CD8-positive, alpha-beta memory T cell (primary cell): ENCODE measurements at regions not wholly inside any gene's neighbourhood (a gene's known extent, or its start where the extent isn't known, plus 50 kb on each side); places are given as distances from the start of the nearest gene placed in this dataset.
"Not testable (repeated sequence)": the region's sequence is repeated elsewhere in the genome, so short reads cannot be mapped to it uniquely, and the experiment has no call there.

Experiments
- CTCF ChIA-PET: fragments of 350-600 bp; sonication (Branson Sonifier 250); formaldehyde crosslinking; loops from one replicate; lab custom pipeline; 2021; ENCODE audit warnings: antibody characterized with exemption; lab: Charles Lee
- POLR2A ChIA-PET: fragments of 350-600 bp; sonication (Branson Sonifier 250); formaldehyde crosslinking; loops from one replicate; lab custom pipeline; 2021; ENCODE audit warnings: antibody characterized with exemption; lab: Charles Lee
- DNase-seq, 5 donors: peaks; one replicate each; pipeline versions ENCODE4 v3.0.0 to v3.0.0-alpha.2; 2020 to 2022; ENCODE audit warnings: mixed read lengths in 1 of 5
- H3K27ac ChIP-seq: one replicate; pipeline ENCODE4 v1.7.0; 2013; ENCODE audit warnings: low read depth, mild to moderate bottlenecking, low read length, moderate library complexity
- H3K27me3 ChIP-seq: 2 replicates; pipeline ENCODE4 v1.7.0; 2013; ENCODE audit warnings: low read length, mild to moderate bottlenecking; ENCODE audit not compliant: insufficient read depth, poor library complexity, severe bottlenecking
- H3K36me3 ChIP-seq: 2 replicates; pipeline ENCODE4 v1.7.0; 2013; ENCODE audit warnings: mild to moderate bottlenecking, low read length, moderate library complexity; ENCODE audit not compliant: insufficient read depth
- H3K4me1 ChIP-seq: 2 replicates; pipeline ENCODE4 v1.7.0; 2013; ENCODE audit warnings: mild to moderate bottlenecking, low read length, moderate library complexity; ENCODE audit not compliant: insufficient read depth
- H3K4me3 ChIP-seq: 2 replicates; pipeline ENCODE4 v1.7.0; 2013; ENCODE audit warnings: mild to moderate bottlenecking, low read length
- H3K9me3 ChIP-seq: 2 replicates; pipeline ENCODE4 v1.7.0; 2013; ENCODE audit warnings: mild to moderate bottlenecking, low read length
- H3K27ac Mint-ChIP-seq, 8 donors: one replicate each; pipeline ENCODE4 v1.8.0; 2020 to 2021; ENCODE audit warnings: mixed read lengths in 8 of 8, mild to moderate bottlenecking in 6 of 8, inconsistent platforms in 3 of 8, moderate library complexity in 3 of 8
- H3K27me3 Mint-ChIP-seq, 2 donors: one replicate each; pipeline ENCODE4 v1.8.0; 2020 to 2021; ENCODE audit warnings: mixed read lengths in 2 of 2, mild to moderate bottlenecking in 1 of 2, moderate library complexity in 1 of 2
- H3K36me3 Mint-ChIP-seq, 3 donors: one replicate each; pipeline ENCODE4 v1.8.0; 2020 to 2021; ENCODE audit warnings: mixed read lengths in 3 of 3, inconsistent platforms in 1 of 3, mild to moderate bottlenecking in 1 of 3
- H3K4me1 Mint-ChIP-seq, 3 donors: one replicate each; pipeline ENCODE4 v1.8.0; 2020 to 2021; ENCODE audit warnings: mixed read lengths in 3 of 3, inconsistent platforms in 1 of 3, mild to moderate bottlenecking in 1 of 3
- H3K4me3 Mint-ChIP-seq, 7 donors: one replicate each; pipeline ENCODE4 v1.8.0; 2020 to 2021; ENCODE audit warnings: mixed read lengths in 7 of 7, mild to moderate bottlenecking in 6 of 7, moderate library complexity in 4 of 7, inconsistent platforms in 2 of 7
- H3K9me3 Mint-ChIP-seq, 5 donors: one replicate each; pipeline ENCODE4 v1.8.0; 2020 to 2022; ENCODE audit warnings: mixed read lengths in 5 of 5, mild to moderate bottlenecking in 3 of 5, moderate library complexity in 2 of 5, inconsistent platforms in 1 of 5

- ChIA-PET CTCF (no interaction called here), POLR2A (no interaction called here)
- no peak overlapping the region for H3K27ac Mint-ChIP-seq
- peaks cover 4 to 10% (median 7%) of the 10 kb centered on the region in 5 donors for H3K9me3 Mint-ChIP-seq
- no peak for DNase-seq
- Histone ChIP-seq H3K36me3 (no peaks in the 10 kb centered on the region), H3K4me3 (no peak overlapping the region), H3K4me1 (no peaks in the 10 kb centered on the region), H3K27me3 (no peaks in the 10 kb centered on the region), H3K9me3 (no peaks in the 10 kb centered on the region), H3K27ac (no peak overlapping the region)
- H3K36me3 Mint-ChIP-seq = no peaks in the 10 kb centered on the region
- peaks cover 0 to 3% of the 10 kb centered on the region in 2 donors for H3K27me3 Mint-ChIP-seq
- H3K4me3 Mint-ChIP-seq = no peak overlapping the region
- H3K4me1 Mint-ChIP-seq = no peaks in the 10 kb centered on the region
Measured at GRCh38 chr4:75321484-75321883, 192.7 kb downstream of the RCHY1 start.

- not testable (repeated sequence) for H3K4me3 Mint-ChIP-seq
Measured at GRCh38 chr4:75317641-75318040, 196.6 kb downstream of the RCHY1 start.

GRCh38 chr4:75308049-75308448, 206.2 kb downstream of the RCHY1 start:
- no peak for DNase-seq

More at GRCh38 chr4:75317641-75318040, 196.6 kb downstream of the RCHY1 start:
- H3K27ac Mint-ChIP-seq, H3K36me3 ChIP-seq, H3K27me3 Mint-ChIP-seq, H3K9me3 ChIP-seq, CTCF ChIA-PET, H3K36me3 Mint-ChIP-seq, H3K4me1 Mint-ChIP-seq, H3K4me3 ChIP-seq, H3K4me1 ChIP-seq, H3K27me3 ChIP-seq, POLR2A ChIA-PET, H3K27ac ChIP-seq, DNase-seq: not testable (repeated sequence)
- peaks cover 10 to 19% (median 14%) of the 10 kb centered on the region in 5 donors for H3K9me3 Mint-ChIP-seq

GRCh38 chr4:75306506-75306905, 207.7 kb downstream of the RCHY1 start:
- Mint-ChIP-seq H3K9me3 (peaks cover 5 to 11% (median 5%) of the 10 kb centered on the region in 5 donors), H3K4me3 (no peak overlapping the region), H3K4me1 (no peaks in the 10 kb centered on the region), H3K27me3 (no peaks in the 10 kb centered on the region), H3K27ac (no peak overlapping the region), H3K36me3 (no peaks in the 10 kb centered on the region)
- Histone ChIP-seq H3K36me3 (no peaks in the 10 kb centered on the region), H3K4me1 (no peaks in the 10 kb centered on the region), H3K27ac (no peak overlapping the region), H3K27me3 (no peaks in the 10 kb centered on the region), H3K4me3 (no peak overlapping the region), H3K9me3 (no peaks in the 10 kb centered on the region)
- DNase-seq = no peak
- ChIA-PET POLR2A (no interaction called here), CTCF (no interaction called here)

More at GRCh38 chr4:75308049-75308448, 206.2 kb downstream of the RCHY1 start:
- Mint-ChIP-seq H3K4me1 (no peaks in the 10 kb centered on the region), H3K27ac (no peak overlapping the region), H3K4me3 (no peak overlapping the region), H3K36me3 (no peaks in the 10 kb centered on the region), H3K9me3 (peaks cover 8 to 14% (median 11%) of the 10 kb centered on the region in 5 donors), H3K27me3 (no peaks in the 10 kb centered on the region)
- CTCF ChIA-PET = no interaction called here
- POLR2A ChIA-PET = no interaction called here
- Histone ChIP-seq H3K4me1 (no peaks in the 10 kb centered on the region), H3K36me3 (no peaks in the 10 kb centered on the region), H3K27ac (no peak overlapping the region), H3K27me3 (no peaks in the 10 kb centered on the region), H3K4me3 (no peak overlapping the region), H3K9me3 (no peaks in the 10 kb centered on the region)

GRCh38 chr4:75302648-75303047, 211.6 kb downstream of the RCHY1 start:
- Histone ChIP-seq H3K4me3 (no peak overlapping the region), H3K4me1 (no peaks in the 10 kb centered on the region), H3K27me3 (no peaks in the 10 kb centered on the region), H3K27ac (no peak overlapping the region), H3K36me3 (no peaks in the 10 kb centered on the region), H3K9me3 (no peaks in the 10 kb centered on the region)
- H3K27ac Mint-ChIP-seq = no peak overlapping the region
- peaks cover 0 to 5% of the 10 kb centered on the region in 2 donors for H3K27me3 Mint-ChIP-seq
- POLR2A ChIA-PET = no interaction called here
- no peak overlapping the region for H3K4me3 Mint-ChIP-seq
- CTCF ChIA-PET = no interaction called here
- no peak for DNase-seq
- peaks cover 0 to 10% (median 2%) of the 10 kb centered on the region in 5 donors for H3K9me3 Mint-ChIP-seq
- H3K4me1 Mint-ChIP-seq = no peaks in the 10 kb centered on the region
- H3K36me3 Mint-ChIP-seq = no peaks in the 10 kb centered on the region

- Histone ChIP-seq H3K4me1 (no peaks in the 10 kb centered on the region), H3K36me3 (no peaks in the 10 kb centered on the region), H3K27me3 (no peaks in the 10 kb centered on the region), H3K4me3 (no peak overlapping the region), H3K27ac (no peak overlapping the region), H3K9me3 (no peaks in the 10 kb centered on the region)
- ChIA-PET POLR2A (no interaction called here), CTCF (no interaction called here)
- Mint-ChIP-seq H3K9me3 (peaks cover 0 to 7% (median 3%) of the 10 kb centered on the region in 5 donors), H3K36me3 (no peaks in the 10 kb centered on the region), H3K4me1 (no peaks in the 10 kb centered on the region), H3K27me3 (no peaks in the 10 kb centered on the region), H3K27ac (no peak overlapping the region), H3K4me3 (no peak overlapping the region)
- DNase-seq = no peak
Measured at GRCh38 chr4:75289914-75290582, 224.2 kb downstream of the RCHY1 start.

- Mint-ChIP-seq H3K27me3 (no peaks in the 10 kb centered on the region), H3K9me3 (no peaks in the 10 kb centered on the region), H3K27ac (no peak overlapping the region), H3K36me3 (no peaks in the 10 kb centered on the region), H3K4me3 (no peak overlapping the region), H3K4me1 (no peaks in the 10 kb centered on the region)
- no peaks in the 10 kb centered on the region for H3K27me3 ChIP-seq
- no peak overlapping the region for H3K4me3 ChIP-seq
- no peak overlapping the region for H3K27ac ChIP-seq
- POLR2A ChIA-PET = no interaction called here
- CTCF ChIA-PET = no interaction called here
- DNase-seq = no peak
- H3K36me3 ChIP-seq = no peaks in the 10 kb centered on the region
- no peaks in the 10 kb centered on the region for H3K9me3 ChIP-seq
- H3K4me1 ChIP-seq = no peaks in the 10 kb centered on the region
Measured at GRCh38 chr4:75287738-75288517, 226.3 kb downstream of the RCHY1 start.

- Histone ChIP-seq H3K27ac (no peak overlapping the region), H3K36me3 (no peaks in the 10 kb centered on the region), H3K27me3 (no peaks in the 10 kb centered on the region), H3K9me3 (no peaks in the 10 kb centered on the region), H3K4me1 (no peaks in the 10 kb centered on the region), H3K4me3 (no peak overlapping the region)
- Mint-ChIP-seq H3K9me3 (no peaks in the 10 kb centered on the region), H3K4me1 (no peaks in the 10 kb centered on the region), H3K4me3 (no peak overlapping the region), H3K27ac (no peak overlapping the region), H3K36me3 (no peaks in the 10 kb centered on the region), H3K27me3 (no peaks in the 10 kb centered on the region)
- ChIA-PET CTCF (no interaction called here), POLR2A (no interaction called here)
- DNase-seq = no peak
Measured at GRCh38 chr4:75285837-75286236, 228.4 kb downstream of the RCHY1 start.
